ENCODE measurements at regions not wholly inside any gene's neighbourhood (a gene's known extent, or its start where the extent isn't known, plus 50 kb on each side); places are given as distances from the start of the nearest gene placed in this dataset.

DNA sequence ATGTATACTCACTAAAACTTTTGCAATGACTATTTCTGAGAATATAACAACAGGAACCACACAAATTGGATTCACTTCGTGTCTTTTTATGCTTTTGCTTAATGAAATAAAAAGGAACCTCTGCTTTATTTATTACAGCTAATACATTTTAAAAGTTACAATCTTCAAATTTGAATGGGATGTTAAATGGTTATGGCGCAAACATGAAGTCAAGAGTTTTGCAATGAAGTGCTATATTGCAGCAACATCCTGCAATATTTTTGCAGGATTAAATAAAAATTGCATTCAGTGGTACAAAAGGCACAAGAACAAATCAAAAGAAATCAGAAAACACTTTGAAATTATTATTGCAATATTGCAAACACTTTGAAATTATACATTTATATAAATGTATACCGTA lies 1519.0 kb upstream of the MIR17HG start:
- no peaks in the 10 kb centered on the region for H3K36me3 ChIP-seq (ENCODE audit: control insufficient read depth in 5 of 5, insufficient read depth in 5 of 5, low read length in 5 of 5)
- H3K9me3 ChIP-seq (ENCODE audit: control insufficient read depth in 5 of 5, low read length in 5 of 5), result no peaks in the 10 kb centered on the region
- H3K27me3 ChIP-seq (ENCODE audit: control insufficient read depth in 5 of 5, insufficient read depth in 4 of 5, low read length in 5 of 5), result no peaks in the 10 kb centered on the region
- H3K27ac ChIP-seq (ENCODE audit: low read depth, low read length), result no peak overlapping the region
- no peak overlapping the region for H3K9ac ChIP-seq (ENCODE audit: low read length in 5 of 5)
- no peak overlapping the region for H3K4me3 ChIP-seq (ENCODE audit: low read depth in 1 of 5, low read length in 5 of 5)
- H3K4me1 ChIP-seq (ENCODE audit: control insufficient read depth in 5 of 5, insufficient read depth in 5 of 5, low read length in 5 of 5), result peaks cover 0 to 18% (median 6%) of the 10 kb centered on the region in 5 donors

DNA sequence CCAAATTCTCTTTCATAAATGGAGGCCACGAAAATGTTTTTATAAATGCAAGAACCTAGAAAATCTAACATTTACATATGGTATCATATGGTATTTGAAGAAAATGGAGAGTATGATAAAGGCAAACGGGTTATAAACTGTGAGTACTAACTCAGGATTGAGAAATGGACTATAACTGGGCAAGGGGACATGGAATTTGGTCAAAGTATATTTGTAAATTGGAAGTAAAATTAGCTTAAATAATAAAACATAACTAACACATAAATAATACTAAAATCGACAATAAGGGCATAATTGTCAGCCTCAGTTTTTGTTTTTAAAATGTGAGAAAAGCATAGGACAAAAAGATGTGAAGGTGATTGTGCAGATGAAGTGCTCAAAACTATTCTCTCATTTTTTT lies 1516.3 kb upstream of the MIR17HG start:
- no peak overlapping the region for H3K27ac ChIP-seq (ENCODE audit: low read depth, low read length)
- H3K4me1 ChIP-seq (ENCODE audit: control insufficient read depth in 5 of 5, insufficient read depth in 5 of 5, low read length in 5 of 5), result peaks cover 0 to 18% (median 6%) of the 10 kb centered on the region in 5 donors
- no peaks in the 10 kb centered on the region for H3K9me3 ChIP-seq (ENCODE audit: control insufficient read depth in 5 of 5, low read length in 5 of 5)
- no peak overlapping the region for H3K4me3 ChIP-seq (ENCODE audit: low read depth in 1 of 5, low read length in 5 of 5)
- no peak overlapping the region for H3K9ac ChIP-seq (ENCODE audit: low read length in 5 of 5)
- no peaks in the 10 kb centered on the region for H3K36me3 ChIP-seq (ENCODE audit: control insufficient read depth in 5 of 5, insufficient read depth in 5 of 5, low read length in 5 of 5)
- no peaks in the 10 kb centered on the region for H3K27me3 ChIP-seq (ENCODE audit: control insufficient read depth in 5 of 5, insufficient read depth in 4 of 5, low read length in 5 of 5)

DNA sequence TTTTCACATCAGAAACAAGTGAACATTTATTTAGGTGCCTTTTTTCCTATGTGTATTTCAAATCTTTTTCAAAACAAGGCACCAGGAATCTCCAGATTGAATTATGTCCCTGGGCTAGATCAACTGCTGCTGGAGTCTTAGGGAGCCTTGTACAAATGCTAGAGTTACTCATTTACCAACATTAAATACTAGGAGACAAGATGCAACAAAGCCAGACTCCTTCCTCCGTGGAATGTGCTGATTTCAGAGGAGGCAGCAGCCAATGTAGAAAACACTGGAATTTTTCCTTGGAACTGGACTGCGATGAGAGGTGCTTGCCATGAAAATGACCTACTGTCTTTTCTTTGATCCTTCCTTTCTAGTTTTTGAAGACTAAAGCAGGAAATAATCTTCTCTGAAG lies 1514.7 kb upstream of the MIR17HG start:
- peaks cover 0 to 15% (median 2%) of the 10 kb centered on the region in 5 donors for H3K4me1 ChIP-seq (ENCODE audit: control insufficient read depth in 5 of 5, insufficient read depth in 5 of 5, low read length in 5 of 5)
- no peak overlapping the region for H3K27ac ChIP-seq (ENCODE audit: low read depth, low read length)
- H3K4me3 ChIP-seq (ENCODE audit: low read depth in 1 of 5, low read length in 5 of 5), result no peak overlapping the region
- H3K9ac ChIP-seq (ENCODE audit: low read length in 5 of 5), result no peak overlapping the region
- no peaks in the 10 kb centered on the region for H3K27me3 ChIP-seq (ENCODE audit: control insufficient read depth in 5 of 5, insufficient read depth in 4 of 5, low read length in 5 of 5)
- no peaks in the 10 kb centered on the region for H3K9me3 ChIP-seq (ENCODE audit: control insufficient read depth in 5 of 5, low read length in 5 of 5)
- no peaks in the 10 kb centered on the region for H3K36me3 ChIP-seq (ENCODE audit: control insufficient read depth in 5 of 5, insufficient read depth in 5 of 5, low read length in 5 of 5)

DNA sequence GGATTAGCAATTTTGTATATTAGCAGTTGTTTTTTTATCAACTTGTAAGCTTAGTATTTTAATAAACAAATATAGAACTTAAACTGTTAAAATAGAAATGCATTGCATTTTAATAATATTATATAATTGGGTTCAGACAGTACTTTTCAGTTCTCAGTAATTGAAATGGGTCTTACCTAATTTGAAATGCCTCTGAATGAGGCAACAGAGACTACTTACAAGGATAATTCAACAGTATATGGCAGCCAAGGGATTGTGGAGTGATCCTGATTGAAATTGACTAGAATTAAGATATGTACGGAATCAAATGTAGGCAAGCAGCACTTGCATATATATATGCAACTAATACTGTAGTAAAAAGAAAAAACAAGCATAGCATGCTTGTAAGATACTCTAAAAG lies 1503.9 kb upstream of the MIR17HG start:
- Histone ChIP-seq H3K9ac (ENCODE audit: low read length in 5 of 5) (no peak overlapping the region), H3K4me3 (ENCODE audit: low read depth in 1 of 5, low read length in 5 of 5) (no peak overlapping the region), H3K36me3 (ENCODE audit: control insufficient read depth in 5 of 5, insufficient read depth in 5 of 5, low read length in 5 of 5) (no peaks in the 10 kb centered on the region), H3K4me1 (ENCODE audit: control insufficient read depth in 5 of 5, insufficient read depth in 5 of 5, low read length in 5 of 5) (no peaks in the 10 kb centered on the region), H3K27me3 (ENCODE audit: control insufficient read depth in 5 of 5, insufficient read depth in 4 of 5, low read length in 5 of 5) (no peaks in the 10 kb centered on the region), H3K9me3 (ENCODE audit: control insufficient read depth in 5 of 5, low read length in 5 of 5) (peaks cover 0 to 4% (median 0%) of the 10 kb centered on the region in 5 donors), H3K27ac (ENCODE audit: low read depth, low read length) (no peak overlapping the region)

DNA sequence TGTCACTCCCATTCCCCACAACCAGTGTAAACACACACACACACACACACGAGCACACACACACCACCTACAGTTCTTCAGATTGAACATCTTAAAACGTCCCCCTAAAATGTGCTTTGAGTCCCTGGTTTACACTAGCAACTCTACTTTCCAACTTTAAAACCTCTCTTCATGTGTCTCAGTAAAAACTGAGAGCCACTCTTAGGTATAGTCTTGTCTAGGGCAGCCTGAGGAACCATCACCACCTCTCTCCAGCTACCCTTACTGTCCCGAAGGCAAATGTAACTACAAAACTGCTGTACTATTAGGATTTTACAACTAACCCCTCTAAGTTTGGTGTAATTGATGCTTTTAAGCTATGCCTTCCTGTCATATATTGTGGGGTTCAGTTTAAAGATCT lies 1501.6 kb upstream of the MIR17HG start:
- no peaks in the 10 kb centered on the region for H3K27me3 ChIP-seq (ENCODE audit: control insufficient read depth in 5 of 5, insufficient read depth in 4 of 5, low read length in 5 of 5)
- H3K9ac ChIP-seq (ENCODE audit: low read length in 5 of 5), result no peak overlapping the region
- H3K4me3 ChIP-seq (ENCODE audit: low read depth in 1 of 5, low read length in 5 of 5), result no peak overlapping the region
- no peak overlapping the region for H3K27ac ChIP-seq (ENCODE audit: low read depth, low read length)
- peaks cover 0 to 4% (median 2%) of the 10 kb centered on the region in 5 donors for H3K9me3 ChIP-seq (ENCODE audit: control insufficient read depth in 5 of 5, low read length in 5 of 5)
- H3K36me3 ChIP-seq (ENCODE audit: control insufficient read depth in 5 of 5, insufficient read depth in 5 of 5, low read length in 5 of 5), result no peaks in the 10 kb centered on the region
- H3K4me1 ChIP-seq (ENCODE audit: control insufficient read depth in 5 of 5, insufficient read depth in 5 of 5, low read length in 5 of 5), result no peaks in the 10 kb centered on the region

DNA sequence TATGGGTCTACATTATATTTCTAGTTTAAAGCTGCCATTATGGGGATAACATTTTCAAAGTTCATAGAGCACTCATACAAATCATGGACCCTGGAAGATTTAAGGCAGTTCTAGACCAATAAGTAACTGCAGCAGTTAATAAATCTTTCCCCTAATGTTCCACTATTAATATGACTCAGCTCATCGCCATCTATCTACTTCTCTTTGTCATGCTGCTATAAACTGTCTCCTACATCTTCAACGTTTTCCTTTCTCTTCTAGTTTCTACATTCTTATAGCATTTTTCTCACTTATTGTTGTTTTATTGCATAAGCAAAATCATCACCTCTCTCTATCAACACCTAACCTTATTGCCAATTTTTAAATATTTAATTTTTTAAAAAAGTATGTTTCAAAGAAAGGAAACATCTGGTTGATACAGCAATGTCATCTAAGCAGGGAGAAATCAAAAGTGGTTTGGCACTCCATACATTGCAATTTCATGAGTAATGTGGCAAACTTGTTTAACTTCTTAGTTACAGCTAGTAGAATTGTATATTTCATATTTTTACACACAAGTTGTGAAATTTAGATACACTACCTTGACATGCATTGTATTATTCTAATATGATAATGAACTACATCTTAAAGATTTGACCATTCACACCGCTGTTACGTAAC lies 1500.4 kb upstream of the MIR17HG start:
- no peak overlapping the region for H3K27ac ChIP-seq (ENCODE audit: low read depth, low read length)
- no peaks in the 10 kb centered on the region for H3K27me3 ChIP-seq (ENCODE audit: control insufficient read depth in 5 of 5, insufficient read depth in 4 of 5, low read length in 5 of 5)
- no peak overlapping the region for H3K9ac ChIP-seq (ENCODE audit: low read length in 5 of 5)
- H3K4me1 ChIP-seq (ENCODE audit: control insufficient read depth in 5 of 5, insufficient read depth in 5 of 5, low read length in 5 of 5), result no peaks in the 10 kb centered on the region
- H3K9me3 ChIP-seq (ENCODE audit: control insufficient read depth in 5 of 5, low read length in 5 of 5), result peaks cover 0 to 3% (median 0%) of the 10 kb centered on the region in 5 donors
- H3K36me3 ChIP-seq (ENCODE audit: control insufficient read depth in 5 of 5, insufficient read depth in 5 of 5, low read length in 5 of 5), result no peaks in the 10 kb centered on the region
- H3K4me3 ChIP-seq (ENCODE audit: low read depth in 1 of 5, low read length in 5 of 5), result no peak overlapping the region

DNA sequence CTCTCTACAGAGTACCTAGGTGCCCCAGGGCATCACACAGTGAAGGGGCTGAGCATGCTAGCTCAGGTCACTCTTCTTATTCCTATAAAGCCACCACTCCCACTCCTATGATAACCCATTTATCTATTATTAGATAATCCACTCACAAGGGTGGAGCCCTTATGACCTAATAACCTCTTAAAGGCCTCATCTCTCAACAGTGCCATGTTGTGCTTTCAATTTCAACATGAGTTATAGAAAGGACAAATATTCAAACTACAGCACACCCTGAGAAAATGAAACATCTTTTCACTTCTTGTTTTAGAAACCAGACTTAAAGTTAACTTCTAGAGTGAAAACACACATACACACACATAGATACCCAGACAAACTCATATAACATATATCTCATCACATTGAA lies 1494.9 kb upstream of the MIR17HG start:
- no peak overlapping the region for H3K9ac ChIP-seq (ENCODE audit: low read length in 5 of 5)
- no peaks in the 10 kb centered on the region for H3K27me3 ChIP-seq (ENCODE audit: control insufficient read depth in 5 of 5, insufficient read depth in 4 of 5, low read length in 5 of 5)
- H3K36me3 ChIP-seq (ENCODE audit: control insufficient read depth in 5 of 5, insufficient read depth in 5 of 5, low read length in 5 of 5), result no peaks in the 10 kb centered on the region
- H3K27ac ChIP-seq (ENCODE audit: low read depth, low read length), result no peak overlapping the region
- no peak overlapping the region for H3K4me3 ChIP-seq (ENCODE audit: low read depth in 1 of 5, low read length in 5 of 5)
- peaks cover 0 to 3% (median 0%) of the 10 kb centered on the region in 5 donors for H3K9me3 ChIP-seq (ENCODE audit: control insufficient read depth in 5 of 5, low read length in 5 of 5)
- no peaks in the 10 kb centered on the region for H3K4me1 ChIP-seq (ENCODE audit: control insufficient read depth in 5 of 5, insufficient read depth in 5 of 5, low read length in 5 of 5)

DNA sequence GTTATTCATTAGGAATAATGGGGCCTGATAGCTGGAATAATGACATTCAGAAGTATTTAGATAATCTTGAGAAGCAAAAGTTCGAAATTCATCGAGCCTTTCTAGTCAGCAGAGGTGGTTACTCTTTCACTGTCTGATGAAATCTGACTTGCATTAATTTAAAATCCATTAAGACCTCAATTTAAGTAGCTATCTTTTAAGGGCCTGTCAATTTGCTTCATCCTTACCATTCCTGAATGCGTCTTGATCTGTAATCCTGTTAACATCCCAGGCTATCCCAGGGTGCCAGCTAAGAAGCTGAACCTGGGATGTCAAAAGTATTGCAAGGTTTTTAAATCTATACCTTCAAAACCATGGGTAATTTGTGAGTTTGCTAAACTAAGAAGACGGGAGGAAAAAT lies 1491.0 kb upstream of the MIR17HG start:
- no peak overlapping the region for H3K9ac ChIP-seq (ENCODE audit: low read length in 5 of 5)
- H3K36me3 ChIP-seq (ENCODE audit: control insufficient read depth in 5 of 5, insufficient read depth in 5 of 5, low read length in 5 of 5), result no peaks in the 10 kb centered on the region
- H3K4me1 ChIP-seq (ENCODE audit: control insufficient read depth in 5 of 5, insufficient read depth in 5 of 5, low read length in 5 of 5), result no peaks in the 10 kb centered on the region
- H3K4me3 ChIP-seq (ENCODE audit: low read depth in 1 of 5, low read length in 5 of 5), result no peak overlapping the region
- no peaks in the 10 kb centered on the region for H3K27me3 ChIP-seq (ENCODE audit: control insufficient read depth in 5 of 5, insufficient read depth in 4 of 5, low read length in 5 of 5)
- no peaks in the 10 kb centered on the region for H3K9me3 ChIP-seq (ENCODE audit: control insufficient read depth in 5 of 5, low read length in 5 of 5)
- no peak overlapping the region for H3K27ac ChIP-seq (ENCODE audit: low read depth, low read length)

DNA sequence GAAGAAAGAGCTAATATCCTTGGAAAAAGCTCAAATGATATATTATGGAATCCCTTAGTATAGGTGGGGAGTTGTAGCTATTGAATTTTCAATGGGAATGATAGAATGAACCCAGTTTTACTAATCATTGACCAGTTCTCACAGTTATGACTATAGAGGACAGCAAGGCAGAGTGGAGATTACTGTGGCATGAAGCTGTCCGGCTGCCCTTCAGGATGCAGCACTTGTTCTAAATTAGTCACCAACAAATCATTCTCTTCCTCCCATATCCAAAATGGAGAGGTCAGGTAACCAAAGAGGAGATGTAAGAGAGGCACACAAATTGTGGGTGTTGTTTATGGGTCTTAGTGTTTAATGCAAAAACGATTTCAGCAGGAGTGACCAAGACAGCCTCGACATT lies 1490.0 kb upstream of the MIR17HG start:
- no peaks in the 10 kb centered on the region for H3K4me1 ChIP-seq (ENCODE audit: control insufficient read depth in 5 of 5, insufficient read depth in 5 of 5, low read length in 5 of 5)
- H3K9ac ChIP-seq (ENCODE audit: low read length in 5 of 5), result no peak overlapping the region
- no peaks in the 10 kb centered on the region for H3K36me3 ChIP-seq (ENCODE audit: control insufficient read depth in 5 of 5, insufficient read depth in 5 of 5, low read length in 5 of 5)
- H3K9me3 ChIP-seq (ENCODE audit: control insufficient read depth in 5 of 5, low read length in 5 of 5), result no peaks in the 10 kb centered on the region
- H3K27ac ChIP-seq (ENCODE audit: low read depth, low read length), result no peak overlapping the region
- no peak overlapping the region for H3K4me3 ChIP-seq (ENCODE audit: low read depth in 1 of 5, low read length in 5 of 5)
- no peaks in the 10 kb centered on the region for H3K27me3 ChIP-seq (ENCODE audit: control insufficient read depth in 5 of 5, insufficient read depth in 4 of 5, low read length in 5 of 5)

DNA sequence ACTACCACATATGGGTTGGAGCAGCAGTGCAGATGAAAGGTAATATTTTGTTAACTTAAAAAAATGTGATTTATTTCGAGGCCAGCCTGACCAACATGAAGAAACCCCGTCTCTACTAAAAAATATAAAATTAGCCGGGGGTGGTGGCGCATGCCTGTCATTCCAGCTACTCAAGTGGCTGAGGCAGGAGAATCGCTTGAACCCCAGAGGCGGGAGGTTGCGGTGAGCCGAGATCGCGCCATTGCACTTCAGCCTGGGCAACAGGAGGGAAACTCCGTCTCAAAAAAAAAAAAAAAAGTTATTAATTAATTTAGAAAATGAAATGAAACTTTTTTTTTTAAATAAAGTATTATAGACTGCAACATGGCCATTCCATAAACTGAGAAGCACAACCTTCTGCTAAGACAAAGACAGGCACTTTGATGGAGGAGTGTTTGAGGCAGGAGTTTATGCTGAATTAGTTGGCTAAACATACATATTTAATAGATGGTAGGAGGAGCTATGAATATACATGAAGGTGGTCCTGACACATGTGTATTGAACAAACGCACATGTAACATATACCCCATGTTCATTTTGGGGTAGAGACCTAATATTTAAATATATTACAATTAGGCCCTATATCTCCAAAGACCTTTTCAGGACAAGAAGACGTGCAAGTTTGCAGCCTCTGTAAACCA lies 1485.3 kb upstream of the MIR17HG start:
- H3K27ac ChIP-seq (ENCODE audit: low read depth, low read length), result no peak overlapping the region
- no peak overlapping the region for H3K4me3 ChIP-seq (ENCODE audit: low read depth in 1 of 5, low read length in 5 of 5)
- H3K9ac ChIP-seq (ENCODE audit: low read length in 5 of 5), result no peak overlapping the region
- H3K27me3 ChIP-seq (ENCODE audit: control insufficient read depth in 5 of 5, insufficient read depth in 4 of 5, low read length in 5 of 5), result no peaks in the 10 kb centered on the region
- no peaks in the 10 kb centered on the region for H3K4me1 ChIP-seq (ENCODE audit: control insufficient read depth in 5 of 5, insufficient read depth in 5 of 5, low read length in 5 of 5)
- no peaks in the 10 kb centered on the region for H3K9me3 ChIP-seq (ENCODE audit: control insufficient read depth in 5 of 5, low read length in 5 of 5)
- no peaks in the 10 kb centered on the region for H3K36me3 ChIP-seq (ENCODE audit: control insufficient read depth in 5 of 5, insufficient read depth in 5 of 5, low read length in 5 of 5)

All from subcutaneous abdominal adipose tissue (tissue), 5 donors.